ENCODE measurements at regions not wholly inside any gene's neighbourhood (a gene's known extent, or its start where the extent isn't known, plus 50 kb on each side); places are given as distances from the start of the nearest gene placed in this dataset.

DNA sequence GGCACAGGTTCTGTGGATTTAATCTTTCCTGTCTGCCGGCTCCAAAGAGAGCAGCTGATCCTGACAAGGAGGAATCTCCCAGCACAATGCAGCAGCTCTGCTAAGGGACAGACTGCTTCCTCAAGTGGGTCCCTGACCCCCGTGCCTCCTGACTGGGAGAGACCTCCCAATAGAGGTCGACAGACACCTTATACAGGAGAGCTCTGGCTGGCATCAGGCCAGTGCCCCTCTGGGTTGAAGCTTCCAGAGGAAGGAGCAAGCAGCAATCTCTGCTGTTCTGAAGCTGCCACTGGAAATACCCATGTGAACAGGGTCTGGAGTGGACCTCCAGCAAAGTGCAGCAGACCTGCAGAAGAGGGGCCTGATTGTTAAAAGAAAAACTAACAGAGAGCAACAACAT is 630.2 kb upstream of the FTMT start:
- FAIRE-seq, result no peak
- Histone ChIP-seq H2AFZ (ENCODE audit: low read depth, low read length) (no peak overlapping the region), H3K9me3 (replicated peaks; ENCODE audit: control insufficient read depth, insufficient read depth, low read depth, low read length) (no peaks in the 10 kb centered on the region), H3K4me2 (ENCODE audit: insufficient read depth, low read length) (no peak overlapping the region), H3K79me2 (ENCODE audit: control insufficient read depth, insufficient read depth, low read length) (no peaks in the 10 kb centered on the region), H3K4me3 (no peak overlapping the region), H3K9me1 (ENCODE audit: control insufficient read depth, insufficient read depth, low read length) (no peaks in the 10 kb centered on the region), H3K27me3 (ENCODE audit: control insufficient read depth in 2 of 2, insufficient read depth in 2 of 2, low read length in 2 of 2) (no peaks in the 10 kb centered on the region), H3K9ac (ENCODE audit: insufficient read depth in 1 of 2, low read depth in 2 of 2, low read length in 2 of 2) (no peak overlapping the region), H3K36me3 (ENCODE audit: control insufficient read depth, insufficient read depth, low read length) (no peaks in the 10 kb centered on the region), H3K27ac (ENCODE audit: extremely low read depth, low read depth, low read length) (no peak overlapping the region), H3K4me1 (replicated peaks in 1 of 2; ENCODE audit: control insufficient read depth in 2 of 2, insufficient read depth in 2 of 2, low read length in 2 of 2) (no peaks in the 10 kb centered on the region), H4K20me1 (replicated peaks; ENCODE audit: control insufficient read depth, insufficient read depth, low read length) (no peaks in the 10 kb centered on the region)
- 4% methylated on average over 3 of the region's 3 CpGs for WGBS (ENCODE audit: insufficient coverage, low coverage, missing lambda C conversion rate)
- CTCF ChIA-PET (ENCODE audit: low intra/inter-chr PET ratio), result no interaction called here
- POLR2A ChIA-PET, result no interaction called here
- no TSS peak for BruUV-seq (replicated peaks)
- in situ Hi-C loops (cut with MboI), result no loop called here
- intact Hi-C loops (cut with micrococcal nuclease), result no loop called here
- no peak for DNase-seq (ENCODE audit: extremely low read depth in 1 of 4, low spot score in 3 of 4)
- no peak for ATAC-seq
- TF ChIP-seq PHB2 (IDR thresholded peaks at IDR 0.05; ENCODE audit: low read depth) (no peak), DMBX1 (CRISPR knock-in tag; IDR thresholded peaks at IDR 0.05; ENCODE audit: borderline replicate concordance) (no peak), KLF13 (tag; IDR thresholded peaks at IDR 0.05; ENCODE audit: borderline replicate concordance, low read depth) (no peak), POLR3A (IDR thresholded peaks at IDR 0.05; ENCODE audit: borderline replicate concordance, extremely low read depth, insufficient read depth, insufficient read length) (no peak), SMARCA5 (IDR thresholded peaks at IDR 0.05) (no peak), TGIF2 (CRISPR knock-in tag; IDR thresholded peaks at IDR 0.05) (no peak), CC2D1A (IDR thresholded peaks at IDR 0.05) (no peak), KHSRP (IDR thresholded peaks at IDR 0.05) (no peak), ZNF174 (CRISPR knock-in tag; IDR thresholded peaks at IDR 0.05) (no peak), RB1 (IDR thresholded peaks at IDR 0.05; ENCODE audit: low read depth) (no peak), RUNX1 (IDR thresholded peaks at IDR 0.05; ENCODE audit: low read depth) (no peak), SMARCB1 (IDR thresholded peaks at IDR 0.05; ENCODE audit: insufficient read length, low read depth) (no peak)
- TF ChIP-seq, protein P1, sequence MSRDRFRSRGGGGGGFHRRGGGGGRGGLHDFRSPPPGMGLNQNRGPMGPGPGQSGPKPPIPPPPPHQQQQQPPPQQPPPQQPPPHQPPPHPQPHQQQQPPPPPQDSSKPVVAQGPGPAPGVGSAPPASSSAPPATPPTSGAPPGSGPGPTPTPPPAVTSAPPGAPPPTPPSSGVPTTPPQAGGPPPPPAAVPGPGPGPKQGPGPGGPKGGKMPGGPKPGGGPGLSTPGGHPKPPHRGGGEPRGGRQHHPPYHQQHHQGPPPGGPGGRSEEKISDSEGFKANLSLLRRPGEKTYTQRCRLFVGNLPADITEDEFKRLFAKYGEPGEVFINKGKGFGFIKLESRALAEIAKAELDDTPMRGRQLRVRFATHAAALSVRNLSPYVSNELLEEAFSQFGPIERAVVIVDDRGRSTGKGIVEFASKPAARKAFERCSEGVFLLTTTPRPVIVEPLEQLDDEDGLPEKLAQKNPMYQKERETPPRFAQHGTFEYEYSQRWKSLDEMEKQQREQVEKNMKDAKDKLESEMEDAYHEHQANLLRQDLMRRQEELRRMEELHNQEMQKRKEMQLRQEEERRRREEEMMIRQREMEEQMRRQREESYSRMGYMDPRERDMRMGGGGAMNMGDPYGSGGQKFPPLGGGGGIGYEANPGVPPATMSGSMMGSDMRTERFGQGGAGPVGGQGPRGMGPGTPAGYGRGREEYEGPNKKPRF (IDR thresholded peaks at IDR 0.05; ENCODE audit: low read depth, low read length), result no peak
- TF ChIP-seq, protein P2, sequence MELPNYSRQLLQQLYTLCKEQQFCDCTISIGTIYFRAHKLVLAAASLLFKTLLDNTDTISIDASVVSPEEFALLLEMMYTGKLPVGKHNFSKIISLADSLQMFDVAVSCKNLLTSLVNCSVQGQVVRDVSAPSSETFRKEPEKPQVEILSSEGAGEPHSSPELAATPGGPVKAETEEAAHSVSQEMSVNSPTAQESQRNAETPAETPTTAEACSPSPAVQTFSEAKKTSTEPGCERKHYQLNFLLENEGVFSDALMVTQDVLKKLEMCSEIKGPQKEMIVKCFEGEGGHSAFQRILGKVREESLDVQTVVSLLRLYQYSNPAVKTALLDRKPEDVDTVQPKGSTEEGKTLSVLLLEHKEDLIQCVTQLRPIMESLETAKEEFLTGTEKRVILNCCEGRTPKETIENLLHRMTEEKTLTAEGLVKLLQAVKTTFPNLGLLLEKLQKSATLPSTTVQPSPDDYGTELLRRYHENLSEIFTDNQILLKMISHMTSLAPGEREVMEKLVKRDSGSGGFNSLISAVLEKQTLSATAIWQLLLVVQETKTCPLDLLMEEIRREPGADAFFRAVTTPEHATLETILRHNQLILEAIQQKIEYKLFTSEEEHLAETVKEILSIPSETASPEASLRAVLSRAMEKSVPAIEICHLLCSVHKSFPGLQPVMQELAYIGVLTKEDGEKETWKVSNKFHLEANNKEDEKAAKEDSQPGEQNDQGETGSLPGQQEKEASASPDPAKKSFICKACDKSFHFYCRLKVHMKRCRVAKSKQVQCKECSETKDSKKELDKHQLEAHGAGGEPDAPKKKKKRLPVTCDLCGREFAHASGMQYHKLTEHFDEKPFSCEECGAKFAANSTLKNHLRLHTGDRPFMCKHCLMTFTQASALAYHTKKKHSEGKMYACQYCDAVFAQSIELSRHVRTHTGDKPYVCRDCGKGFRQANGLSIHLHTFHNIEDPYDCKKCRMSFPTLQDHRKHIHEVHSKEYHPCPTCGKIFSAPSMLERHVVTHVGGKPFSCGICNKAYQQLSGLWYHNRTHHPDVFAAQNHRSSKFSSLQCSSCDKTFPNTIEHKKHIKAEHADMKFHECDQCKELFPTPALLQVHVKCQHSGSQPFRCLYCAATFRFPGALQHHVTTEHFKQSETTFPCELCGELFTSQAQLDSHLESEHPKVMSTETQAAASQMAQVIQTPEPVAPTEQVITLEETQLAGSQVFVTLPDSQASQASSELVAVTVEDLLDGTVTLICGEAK (IDR thresholded peaks at IDR 0.05), result no peak
- TF ChIP-seq, protein P2 (CRISPR knock-in tag; IDR thresholded peaks at IDR 0.05), result no peak

Measured in K562 (cell line).